Mesendoderm (in vitro differentiated cells): ENCODE measurements at regions not wholly inside any gene's neighbourhood (a gene's known extent, or its start where the extent isn't known, plus 50 kb on each side); places are given as distances from the start of the nearest gene placed in this dataset.

ENCODE experiments used
- DNase-seq: peaks from one replicate; pipeline ENCODE4 v3.0.0; 2013
- H2AK5ac ChIP-seq: 2 replicates; pipeline ENCODE4 v1.6.1; 2013; ENCODE audit warnings: low read length, inconsistent platforms
- H2BK120ac ChIP-seq: 2 replicates; pipeline ENCODE4 v1.6.1; 2013; ENCODE audit warnings: low read depth, mild to moderate bottlenecking, low read length, moderate library complexity, mixed read lengths
- H2BK15ac ChIP-seq: replicated peaks from 2 replicates; pipeline ENCODE4 v1.6.1; 2013; ENCODE audit warnings: low read depth, mild to moderate bottlenecking, moderate library complexity
- H2BK5ac ChIP-seq: 2 replicates; pipeline ENCODE4 v1.6.1; 2013; ENCODE audit warnings: low read length, inconsistent platforms
- H3K18ac ChIP-seq: 2 replicates; pipeline ENCODE4 v1.6.1; 2013; ENCODE audit warnings: mild to moderate bottlenecking, low read length, mixed read lengths
- H3K23ac ChIP-seq: one replicate; pipeline ENCODE4 v1.6.1; 2013; ENCODE audit warnings: low read length
- H3K27ac ChIP-seq: 2 replicates; pipeline ENCODE4 v1.5.1; 2013; ENCODE audit warnings: low read depth, mild to moderate bottlenecking, inconsistent platforms, low read length, moderate library complexity
- H3K27me3 ChIP-seq: 2 replicates; pipeline ENCODE4 v1.6.1; 2013; ENCODE audit warnings: low read length, control low read depth, mild to moderate bottlenecking, inconsistent platforms; ENCODE audit not compliant: insufficient read depth, poor library complexity
- H3K36me3 ChIP-seq: 2 replicates; pipeline ENCODE4 v1.6.1; 2013; ENCODE audit warnings: low read length, inconsistent platforms; ENCODE audit not compliant: control insufficient read depth, insufficient read depth
- H3K4ac ChIP-seq: one replicate; pipeline ENCODE4 v1.6.1; 2013; ENCODE audit warnings: low read depth, mild to moderate bottlenecking, low read length, moderate library complexity
- H3K4me1 ChIP-seq: 2 replicates; pipeline ENCODE4 v1.6.1; 2013; ENCODE audit warnings: low read depth, low read length, inconsistent platforms; ENCODE audit not compliant: control insufficient read depth
- H3K4me2 ChIP-seq: 2 replicates; pipeline ENCODE4 v1.6.1; 2013; ENCODE audit warnings: low read length
- H3K4me3 ChIP-seq: 2 replicates; pipeline ENCODE4 v1.5.1; 2013; ENCODE audit warnings: mild to moderate bottlenecking, low read length
- H3K56ac ChIP-seq: one replicate; pipeline ENCODE4 v1.6.1; 2013; ENCODE audit warnings: low read length
- H3K79me1 ChIP-seq: 2 replicates; pipeline ENCODE4 v1.6.1; 2013; ENCODE audit warnings: low read length, inconsistent platforms
- H3K79me2 ChIP-seq: 2 replicates; pipeline ENCODE4 v1.6.1; 2013; ENCODE audit warnings: mild to moderate bottlenecking, low read length; ENCODE audit not compliant: control insufficient read depth, insufficient read depth
- H3K9ac ChIP-seq: 2 replicates; pipeline ENCODE4 v1.6.1; 2013; ENCODE audit warnings: low read length, inconsistent platforms
- H4K5ac ChIP-seq: one replicate; pipeline ENCODE4 v1.6.1; 2013; ENCODE audit warnings: low read length
- H4K8ac ChIP-seq: one replicate; pipeline ENCODE4 v1.6.1; 2013; ENCODE audit warnings: low read depth, mild to moderate bottlenecking, control low read depth, low read length, moderate library complexity
- WGBS: extraction: QIAGEN DNeasy Blood & Tissue Kit; methylation state at CpG from one replicate; pipeline ENCODE4 v1.1.7; 2013; ENCODE audit warnings: low lambda C conversion rate, missing lambda C conversion rate; ENCODE audit not compliant: insufficient coverage; ENCODE audit errors: extremely low coverage; 5-methylcytosine and 5-hydroxymethylcytosine counted together

DNA sequence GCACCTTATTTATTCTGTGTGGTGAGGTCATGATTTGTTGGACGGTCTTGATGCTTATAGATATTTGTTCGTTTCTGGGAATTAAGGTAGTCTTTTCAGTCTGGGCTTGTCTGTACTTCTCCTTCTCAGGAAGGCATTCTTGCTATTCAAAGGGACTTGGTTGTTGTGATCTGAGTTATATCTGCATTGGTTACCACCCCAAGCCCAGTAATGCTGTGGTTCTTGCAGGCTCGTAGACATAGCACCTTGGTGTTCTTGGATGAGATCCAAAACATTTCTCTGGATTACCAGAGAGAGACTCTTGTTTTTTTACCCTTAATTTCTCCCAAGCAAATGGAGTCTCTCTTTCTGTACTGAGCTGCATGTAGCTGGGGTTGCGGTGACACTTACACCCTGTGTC lies 128.0 kb upstream of the CBLB start:
- Histone ChIP-seq H2BK15ac (no peak overlapping the region), H3K4me1 (no peaks in the 10 kb centered on the region), H2BK5ac (no peak overlapping the region), H4K8ac (no peak overlapping the region), H2BK120ac (no peak overlapping the region), H3K79me1 (no peaks in the 10 kb centered on the region), H3K36me3 (no peaks in the 10 kb centered on the region), H2AK5ac (no peak overlapping the region), H3K4ac (no peak overlapping the region), H3K9ac (no peak overlapping the region), H4K5ac (no peak overlapping the region), H3K56ac (no peak overlapping the region), H3K4me3 (no peak overlapping the region), H3K79me2 (no peaks in the 10 kb centered on the region), H3K4me2 (no peak overlapping the region), H3K27me3 (no peaks in the 10 kb centered on the region), H3K23ac (no peak overlapping the region), H3K18ac (no peak overlapping the region), H3K27ac (no peak overlapping the region)
- WGBS: no CpG with 5 or more reads among the region's 4 CpGs
- DNase-seq: no peak

- H4K8ac ChIP-seq: no peak overlapping the region
- DNase-seq: no peak
- H4K5ac ChIP-seq: no peak overlapping the region
- no peaks in the 10 kb centered on the region for H3K79me1 ChIP-seq
- H3K36me3 ChIP-seq: no peaks in the 10 kb centered on the region
- H3K4me1 ChIP-seq: no peaks in the 10 kb centered on the region
- no peak overlapping the region for H3K27ac ChIP-seq
- no peak overlapping the region for H3K4me2 ChIP-seq
- no peaks in the 10 kb centered on the region for H3K79me2 ChIP-seq
- H2AK5ac ChIP-seq: no peak overlapping the region
- no peaks in the 10 kb centered on the region for H3K27me3 ChIP-seq
- H3K18ac ChIP-seq: no peak overlapping the region
- H3K9ac ChIP-seq: no peak overlapping the region
- H3K4me3 ChIP-seq: no peak overlapping the region
- H3K56ac ChIP-seq: no peak overlapping the region
- H3K4ac ChIP-seq: no peak overlapping the region
- no peak overlapping the region for H2BK120ac ChIP-seq
- H2BK15ac ChIP-seq: no peak overlapping the region
- no CpG with 5 or more reads among the region's 1 CpG for WGBS
- H3K23ac ChIP-seq: no peak overlapping the region
- no peak overlapping the region for H2BK5ac ChIP-seq
Measured at GRCh38 chr3:105997466-105997799, 128.6 kb upstream of the CBLB start.

DNA sequence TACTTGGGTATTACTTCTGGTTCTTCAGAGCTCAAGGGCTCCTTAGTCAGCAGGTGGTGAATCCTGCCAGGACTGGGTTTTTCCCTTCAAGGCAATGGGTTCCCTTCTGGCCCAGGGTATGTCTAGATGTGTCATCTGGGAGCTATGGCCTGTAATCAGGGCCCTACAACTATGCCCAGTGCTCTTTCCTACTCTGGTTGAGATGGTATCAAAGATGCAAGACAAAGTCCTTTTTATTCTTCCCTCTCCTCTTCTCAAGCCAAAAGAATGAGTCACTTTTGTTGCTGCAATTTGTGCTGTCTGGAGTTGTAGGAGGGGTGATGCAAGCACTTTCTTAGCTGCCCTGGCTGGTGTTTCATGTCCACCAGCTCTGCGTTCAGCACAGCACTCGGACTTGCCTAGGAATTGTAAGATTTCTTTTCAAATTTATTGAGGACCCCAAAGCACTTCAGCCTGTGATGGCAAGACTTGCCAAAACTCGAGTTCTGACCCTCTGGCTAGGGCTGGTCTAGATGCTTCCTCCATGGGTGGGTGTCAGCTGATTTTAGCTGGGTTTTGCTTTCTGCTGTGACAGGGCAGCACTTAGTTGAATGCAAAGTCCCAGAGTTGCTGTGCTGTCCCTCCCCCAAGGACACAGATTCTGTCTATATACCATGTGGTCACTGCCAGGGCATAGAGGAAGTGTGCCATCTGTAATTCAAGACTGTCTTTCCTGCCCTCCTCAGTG lies 129.2 kb upstream of the CBLB start:
- Histone ChIP-seq H3K9ac (no peak overlapping the region), H3K79me2 (no peaks in the 10 kb centered on the region), H2BK5ac (no peak overlapping the region), H2BK120ac (no peak overlapping the region), H3K18ac (no peak overlapping the region), H4K5ac (no peak overlapping the region), H3K4me2 (no peak overlapping the region), H2AK5ac (no peak overlapping the region), H2BK15ac (no peak overlapping the region), H3K4ac (no peak overlapping the region), H3K4me1 (no peaks in the 10 kb centered on the region), H3K56ac (no peak overlapping the region), H3K36me3 (no peaks in the 10 kb centered on the region), H3K79me1 (no peaks in the 10 kb centered on the region), H3K27ac (no peak overlapping the region), H3K23ac (no peak overlapping the region), H4K8ac (no peak overlapping the region), H3K4me3 (no peak overlapping the region), H3K27me3 (no peaks in the 10 kb centered on the region)
- no CpG with 5 or more reads among the region's 3 CpGs for WGBS
- no peak for DNase-seq

GRCh38 chr3:105999856-106000255 lies 131.0 kb upstream of the CBLB start:
- no peak overlapping the region for H2BK15ac ChIP-seq

DNA sequence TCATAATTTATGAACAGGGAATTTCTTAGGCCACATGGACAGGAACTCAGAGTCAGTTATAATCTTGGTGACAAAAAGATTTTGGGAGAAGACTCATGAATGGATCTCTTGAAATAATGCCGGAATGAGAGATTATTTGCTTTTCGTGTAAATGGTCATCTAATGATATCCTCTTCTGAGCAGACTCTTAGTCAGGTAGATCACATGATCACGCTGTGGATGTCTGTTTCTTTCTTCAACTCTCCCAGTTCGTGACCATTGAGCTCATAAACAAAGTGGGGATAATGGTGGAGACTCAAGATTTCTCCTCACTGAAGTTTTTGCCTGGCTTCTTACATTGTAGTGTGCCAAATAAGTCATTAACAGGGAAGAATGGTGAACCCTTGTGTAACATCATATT lies 133.1 kb upstream of the CBLB start:
- no peaks in the 10 kb centered on the region for H3K27me3 ChIP-seq
- WGBS: no CpG with 5 or more reads among the region's 4 CpGs
- H3K79me2 ChIP-seq: no peaks in the 10 kb centered on the region
- no peak overlapping the region for H4K8ac ChIP-seq
- H2BK15ac ChIP-seq: no peak overlapping the region
- DNase-seq: no peak
- no peak overlapping the region for H3K56ac ChIP-seq
- H2AK5ac ChIP-seq: no peak overlapping the region
- H3K18ac ChIP-seq: no peak overlapping the region
- no peak overlapping the region for H4K5ac ChIP-seq
- no peaks in the 10 kb centered on the region for H3K4me1 ChIP-seq
- H3K9ac ChIP-seq: no peak overlapping the region
- no peak overlapping the region for H3K4me2 ChIP-seq
- H3K27ac ChIP-seq: no peak overlapping the region
- no peak overlapping the region for H2BK5ac ChIP-seq
- H3K79me1 ChIP-seq: no peaks in the 10 kb centered on the region
- no peak overlapping the region for H3K4ac ChIP-seq
- H3K23ac ChIP-seq: no peak overlapping the region
- no peak overlapping the region for H2BK120ac ChIP-seq
- H3K36me3 ChIP-seq: no peaks in the 10 kb centered on the region
- H3K4me3 ChIP-seq: no peak overlapping the region

More at GRCh38 chr3:105999856-106000255, 131.0 kb upstream of the CBLB start:
- H2BK120ac ChIP-seq: no peak overlapping the region
- H3K4me1 ChIP-seq: no peaks in the 10 kb centered on the region
- no peaks in the 10 kb centered on the region for H3K36me3 ChIP-seq
- H3K4me3 ChIP-seq: no peak overlapping the region
- H3K27me3 ChIP-seq: no peaks in the 10 kb centered on the region
- no peak overlapping the region for H3K56ac ChIP-seq
- no peaks in the 10 kb centered on the region for H3K79me2 ChIP-seq
- no peak overlapping the region for H3K4me2 ChIP-seq
- H4K5ac ChIP-seq: no peak overlapping the region
- H3K23ac ChIP-seq: no peak overlapping the region
- no peak overlapping the region for H2BK5ac ChIP-seq
- no peak overlapping the region for H4K8ac ChIP-seq
- H3K4ac ChIP-seq: no peak overlapping the region
- no peak overlapping the region for H3K18ac ChIP-seq
- H3K79me1 ChIP-seq: no peaks in the 10 kb centered on the region
- DNase-seq: peak; percentile 76
- no peak overlapping the region for H3K9ac ChIP-seq
- H3K27ac ChIP-seq: no peak overlapping the region
- H2AK5ac ChIP-seq: no peak overlapping the region

- Histone ChIP-seq H4K5ac (no peak overlapping the region), H3K79me1 (no peaks in the 10 kb centered on the region), H3K36me3 (no peaks in the 10 kb centered on the region), H3K4me2 (no peak overlapping the region), H3K79me2 (no peaks in the 10 kb centered on the region), H3K27ac (no peak overlapping the region), H2BK15ac (no peak overlapping the region), H3K4me1 (peaks cover 2% of the 10 kb centered on the region), H3K4me3 (no peak overlapping the region), H2BK5ac (no peak overlapping the region), H4K8ac (no peak overlapping the region), H3K27me3 (no peaks in the 10 kb centered on the region), H3K18ac (no peak overlapping the region), H2BK120ac (no peak overlapping the region), H3K9ac (no peak overlapping the region), H2AK5ac (no peak overlapping the region), H3K4ac (no peak overlapping the region), H3K56ac (no peak overlapping the region), H3K23ac (no peak overlapping the region)
- DNase-seq: no peak
- WGBS: no CpG with 5 or more reads among the region's 5 CpGs
Measured at GRCh38 chr3:106004137-106004681, 135.4 kb upstream of the CBLB start.
